Colon (tissue), 2 donors: ENCODE measurements at regions not wholly inside any gene's neighbourhood (a gene's known extent, or its start where the extent isn't known, plus 50 kb on each side); places are given as distances from the start of the nearest gene placed in this dataset.

Source experiments
- FAIRE-seq: peaks from 2 replicates; lab custom pipeline; 2012; peaks lifted over from hg19 to GRCh38; lab: Jason Lieb, UNC
- donor health status: control.
- donor health status: control.

DNA sequence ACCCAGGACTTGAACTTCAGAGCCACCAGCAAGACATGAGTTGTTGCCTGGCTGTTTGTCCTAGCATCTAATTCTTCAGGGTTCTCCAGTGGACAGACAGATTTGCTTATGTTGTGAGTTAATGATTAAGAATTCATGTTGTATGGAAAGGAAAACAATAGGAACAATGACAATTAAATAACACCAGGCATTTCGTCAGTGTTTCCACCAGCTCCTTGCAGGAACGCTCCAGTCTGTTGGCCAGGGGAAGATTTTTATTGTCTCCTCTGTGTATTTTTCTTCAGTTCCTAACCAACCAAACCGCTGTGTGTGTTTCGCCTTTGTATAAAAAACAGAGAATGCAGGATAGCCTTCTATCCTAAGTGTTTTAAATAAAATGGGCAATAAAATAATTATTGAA is 64.4 kb upstream of the PTGFR start:
- FAIRE-seq: no peak

DNA sequence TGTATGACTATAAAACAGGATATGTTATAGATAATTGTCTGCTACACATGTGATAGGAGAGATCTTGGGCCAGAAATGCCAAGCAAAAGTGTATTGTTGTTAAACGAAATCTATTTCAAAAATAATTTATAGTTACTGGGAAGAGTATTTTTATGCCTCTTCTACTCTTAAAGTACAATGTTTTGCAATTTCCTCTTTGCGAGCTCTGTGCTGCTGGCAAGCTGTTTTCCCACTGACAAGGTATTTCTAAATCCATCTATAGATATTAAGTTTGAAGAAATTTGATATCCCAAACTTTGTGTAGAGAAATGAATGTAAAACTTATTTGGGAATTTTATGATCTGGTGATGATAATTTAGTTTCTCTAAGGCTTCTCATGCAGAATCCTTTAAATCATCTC is 63.3 kb upstream of the PTGFR start:
- no peak for FAIRE-seq

DNA sequence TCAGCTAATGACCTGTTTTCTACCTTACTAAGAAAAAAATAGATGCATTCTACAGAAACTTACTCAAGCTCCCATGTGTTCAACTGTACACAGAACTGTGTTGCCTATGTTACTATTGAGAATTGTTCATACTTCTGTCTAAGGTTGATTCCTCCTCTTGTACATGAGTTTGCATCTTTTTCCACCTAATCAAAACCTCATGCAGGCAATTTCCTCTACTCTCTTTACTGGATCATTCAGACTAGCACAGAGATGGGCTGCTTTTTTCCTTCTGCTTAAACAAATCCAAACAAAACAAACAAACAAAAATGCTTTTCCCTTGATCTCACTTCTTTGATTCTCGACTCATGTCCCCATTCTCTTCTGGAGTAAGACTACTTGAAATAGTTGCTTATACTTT is 58.8 kb upstream of the PTGFR start:
- FAIRE-seq: no peak

DNA sequence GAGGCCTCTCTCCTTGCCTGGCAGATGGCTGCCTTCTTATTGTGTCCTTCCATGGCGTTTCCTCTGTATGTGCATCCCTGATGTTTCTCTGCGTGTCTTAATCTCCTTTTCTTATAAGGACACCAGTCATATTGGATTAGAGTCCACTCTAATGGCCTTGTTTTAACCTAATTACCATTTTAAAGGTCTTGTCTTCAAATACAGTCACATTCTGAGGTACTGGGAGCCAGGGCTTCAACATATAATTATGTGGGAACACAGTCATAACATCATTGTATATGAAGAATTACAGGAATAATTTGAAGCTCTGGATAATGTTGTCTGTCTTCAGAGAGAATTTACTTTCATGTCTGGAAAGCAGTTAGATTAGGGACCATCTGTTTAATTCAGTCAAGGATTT is 56.4 kb upstream of the PTGFR start:
- FAIRE-seq: no peak

DNA sequence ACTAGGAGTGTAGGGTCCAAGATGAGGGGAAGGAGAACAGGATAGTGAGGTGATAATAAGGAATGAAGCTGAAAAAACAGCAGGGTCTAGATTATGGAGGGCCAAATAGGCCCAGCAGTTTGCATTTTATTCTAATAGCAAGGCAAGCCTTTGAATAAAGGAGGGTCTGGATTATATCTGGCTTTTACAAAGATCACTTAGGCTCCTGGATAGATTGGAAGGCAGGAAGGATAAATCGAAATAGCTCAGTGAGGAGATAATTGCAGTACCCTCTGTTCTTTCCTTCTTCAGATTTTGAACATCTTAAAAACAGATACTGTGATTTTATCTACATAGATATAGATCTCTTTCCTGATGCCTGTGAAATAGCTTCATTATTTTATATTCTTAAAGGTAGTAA is 53.8 kb upstream of the PTGFR start:
- FAIRE-seq: no peak

DNA sequence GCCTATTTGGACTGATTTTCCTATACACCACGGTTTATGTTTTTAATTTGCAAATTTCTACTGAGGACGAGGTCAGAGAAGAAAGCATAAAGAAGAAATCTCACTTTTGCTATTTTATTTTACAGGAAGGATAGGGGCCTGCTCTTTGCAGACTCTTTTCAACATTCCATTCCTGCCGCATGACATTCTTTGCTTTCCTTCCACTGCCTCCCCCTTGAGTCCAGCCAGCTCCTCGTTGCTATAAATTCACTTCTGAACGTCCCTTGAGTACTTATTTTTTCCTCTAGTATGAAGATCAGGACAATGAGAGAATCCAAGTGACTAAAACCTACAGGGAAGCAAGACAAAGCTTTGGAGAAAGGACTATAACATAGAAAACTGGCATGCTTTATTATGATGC is 53.4 kb upstream of the PTGFR start:
- FAIRE-seq: no peak

DNA sequence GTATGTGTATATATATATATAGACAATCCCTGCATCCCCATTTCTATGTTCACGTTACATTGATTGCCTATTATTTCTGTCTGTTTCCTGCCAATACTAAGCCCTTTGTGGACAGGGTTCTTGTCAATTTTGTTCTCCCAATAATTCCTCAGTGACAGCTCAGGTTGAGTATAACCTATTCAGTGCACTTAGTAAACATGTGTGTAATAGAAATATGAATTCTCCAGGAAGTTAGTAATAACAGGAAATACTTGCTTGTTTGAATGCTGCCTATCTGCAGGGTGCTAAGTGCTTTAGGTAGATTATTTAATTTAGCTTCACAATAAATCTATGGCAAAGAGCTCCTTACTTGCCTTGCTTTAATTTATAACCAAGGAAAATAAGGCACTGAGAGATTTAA is 52.8 kb upstream of the PTGFR start:
- no peak for FAIRE-seq

DNA sequence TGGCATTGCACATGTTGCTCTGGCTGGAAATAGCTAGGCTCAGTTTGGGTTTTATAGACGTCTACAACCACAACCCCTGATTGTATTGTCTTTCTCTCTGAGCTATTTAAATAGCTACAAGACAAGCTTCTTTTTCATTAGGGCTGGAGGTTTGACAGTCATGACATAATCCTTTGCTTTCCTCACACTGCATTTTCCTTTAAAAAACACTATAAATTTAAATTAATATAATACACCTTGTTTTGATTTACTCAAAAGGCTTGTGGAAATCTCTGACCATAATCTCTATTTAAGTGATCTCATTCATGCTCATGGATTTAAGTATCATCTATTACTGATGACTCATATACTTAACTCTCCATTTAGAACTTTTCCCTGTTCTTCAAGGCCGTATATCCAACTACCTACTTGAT is 50.4 kb upstream of the PTGFR start:
- no peak for FAIRE-seq
